CD1c-positive myeloid dendritic cell (primary cell): ENCODE measurements at regions not wholly inside any gene's neighbourhood (a gene's known extent, or its start where the extent isn't known, plus 50 kb on each side); places are given as distances from the start of the nearest gene placed in this dataset.

ENCODE experiments used
- DNase-seq: peaks from one replicate; pipeline ENCODE4 v3.0.0-alpha.2; 2016; ENCODE audit errors: extremely low spot score

- DNase-seq: no peak
These were observed 175.0 kb upstream of the MCTP2 start for GRCh38 chr15:94056314-94056713.

- no peak for DNase-seq
These were observed 177.7 kb upstream of the MCTP2 start for GRCh38 chr15:94053626-94054025.

- no peak for DNase-seq
These were observed 178.7 kb upstream of the MCTP2 start for GRCh38 chr15:94052711-94053110.

- no peak for DNase-seq
These were observed 183.8 kb upstream of the MCTP2 start for GRCh38 chr15:94047566-94047965.

GRCh38 chr15:94042180-94042928 is 189.0 kb upstream of the MCTP2 start:
- DNase-seq: no peak

- no peak for DNase-seq
These were observed 189.6 kb upstream of the MCTP2 start for GRCh38 chr15:94041746-94042145.

GRCh38 chr15:94040541-94041248 is 190.7 kb upstream of the MCTP2 start:
- no peak for DNase-seq

GRCh38 chr15:94036156-94036555 is 195.2 kb upstream of the MCTP2 start:
- DNase-seq: no peak

GRCh38 chr15:94033683-94034020 is 197.7 kb upstream of the MCTP2 start:
- DNase-seq: no peak

GRCh38 chr15:94033014-94033682 is 198.2 kb upstream of the MCTP2 start:
- DNase-seq: no peak

GRCh38 chr15:94032571-94032970 is 198.8 kb upstream of the MCTP2 start:
- DNase-seq: no peak

- DNase-seq: no peak
These were observed 200.3 kb upstream of the MCTP2 start for GRCh38 chr15:94031072-94031471.

GRCh38 chr15:94029495-94029894 is 201.9 kb upstream of the MCTP2 start:
- no peak for DNase-seq

GRCh38 chr15:94028809-94029208 is 202.6 kb upstream of the MCTP2 start:
- no peak for DNase-seq

- no peak for DNase-seq
These were observed 203.2 kb upstream of the MCTP2 start for GRCh38 chr15:94028121-94028520.

- DNase-seq: no peak
These were observed 203.8 kb upstream of the MCTP2 start for GRCh38 chr15:94027581-94027980.

- no peak for DNase-seq
These were observed 204.7 kb upstream of the MCTP2 start for GRCh38 chr15:94026458-94027304.

GRCh38 chr15:94023531-94023930 is 207.8 kb upstream of the MCTP2 start:
- no peak for DNase-seq

- DNase-seq: no peak
These were observed 209.6 kb upstream of the MCTP2 start for GRCh38 chr15:94021621-94022320.

- no peak for DNase-seq
These were observed 212.3 kb upstream of the MCTP2 start for GRCh38 chr15:94019062-94019461.

GRCh38 chr15:94015324-94015723 is 216.0 kb upstream of the MCTP2 start:
- no peak for DNase-seq
